Limb (tissue), 2 donors: ENCODE measurements at regions not wholly inside any gene's neighbourhood (a gene's known extent, or its start where the extent isn't known, plus 50 kb on each side); places are given as distances from the start of the nearest gene placed in this dataset.

ENCODE experiments used
- DNase-seq, 2 donors: peaks; one replicate each; pipeline ENCODE4 v3.0.0-alpha.2; 2016; ENCODE audit errors: extremely low spot score in 2 of 2

- peak in 1 of 2 donors; percentile 22 for DNase-seq
Observed at GRCh38 chr6:44660561-44661220, 273.2 kb downstream of the CDC5L start.

- no peak for DNase-seq
Observed at GRCh38 chr6:44661221-44662008, 273.9 kb downstream of the CDC5L start.

- DNase-seq: peak in 1 of 2 donors; percentile 38
Observed at GRCh38 chr6:44662461-44663121, 275.1 kb downstream of the CDC5L start.

- DNase-seq: no peak
Observed at GRCh38 chr6:44663860-44664634, 276.5 kb downstream of the CDC5L start.

- DNase-seq: peak; percentile 52 to 74
Observed at GRCh38 chr6:44664716-44665115, 277.2 kb downstream of the CDC5L start.

- peak in 1 of 2 donors; percentile 39 for DNase-seq
Observed at GRCh38 chr6:44665143-44665542, 277.6 kb downstream of the CDC5L start.

- DNase-seq: peak in 1 of 2 donors; percentile 24
Observed at GRCh38 chr6:44665683-44666082, 278.2 kb downstream of the CDC5L start.

GRCh38 chr6:44666324-44666723 lies 278.8 kb downstream of the CDC5L start:
- peak in 1 of 2 donors; percentile 24 for DNase-seq

DNA sequence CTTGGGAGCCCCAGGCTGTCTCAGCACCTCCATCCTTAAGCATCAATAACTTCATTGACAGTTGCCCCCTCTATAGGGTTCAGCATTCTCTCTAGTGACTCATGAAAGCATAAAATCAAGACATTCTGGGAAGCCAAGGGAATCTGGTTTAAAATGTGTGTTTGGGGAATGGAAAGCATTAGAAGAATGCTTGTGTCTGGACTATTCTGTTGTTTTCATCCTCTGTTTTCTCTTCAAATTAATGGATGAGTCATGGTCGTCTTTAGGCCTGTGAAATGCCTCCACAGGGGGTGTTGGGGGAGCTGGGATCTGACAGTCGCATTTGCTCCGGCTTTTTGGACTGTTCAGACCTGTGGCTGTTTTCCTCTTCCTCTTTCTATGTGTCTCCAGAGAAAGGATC lies 279.7 kb downstream of the CDC5L start:
- peak; percentile 21 to 34 for DNase-seq

DNA sequence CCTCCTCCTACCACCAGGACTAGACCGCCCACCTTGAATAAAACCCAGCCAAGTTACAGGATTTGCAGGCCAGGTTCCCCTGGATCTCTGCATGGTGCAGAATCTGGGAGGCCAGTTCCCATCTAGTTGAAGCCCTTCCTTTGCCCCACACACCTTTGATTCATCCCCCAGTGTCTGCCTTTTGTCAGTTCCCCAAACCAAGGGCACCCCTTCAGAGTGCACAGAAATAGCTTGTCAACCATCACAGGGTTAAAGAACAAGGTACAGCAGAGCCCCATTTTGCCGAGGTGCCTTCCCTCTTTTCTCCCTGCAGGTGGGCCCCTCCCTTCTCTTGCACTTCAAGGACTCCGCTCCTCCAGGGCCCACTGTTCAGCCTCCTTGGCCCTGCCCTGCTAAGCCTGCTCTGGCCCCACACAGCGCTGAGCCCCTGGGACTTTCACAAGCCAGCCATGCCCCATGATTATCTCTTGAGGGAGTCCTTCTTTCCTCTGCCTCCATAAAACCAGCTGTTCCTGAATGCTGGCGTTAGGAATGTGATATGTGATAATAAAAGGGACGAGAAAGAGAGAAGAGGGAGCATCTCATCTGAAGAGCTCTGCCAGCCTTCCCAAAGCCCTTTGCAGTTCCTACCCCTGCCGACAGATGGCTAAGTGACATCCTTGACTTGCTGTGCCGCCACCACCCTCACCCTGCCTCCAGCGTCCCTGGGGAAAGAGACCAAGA lies 280.3 kb downstream of the CDC5L start:
- DNase-seq: peak in 1 of 2 donors; percentile 32

- peak in 1 of 2 donors; percentile 18 for DNase-seq
Observed at GRCh38 chr6:44668391-44668930, 281.0 kb downstream of the CDC5L start.

- DNase-seq: no peak
Observed at GRCh38 chr6:44668976-44669934, 281.7 kb downstream of the CDC5L start.

DNA sequence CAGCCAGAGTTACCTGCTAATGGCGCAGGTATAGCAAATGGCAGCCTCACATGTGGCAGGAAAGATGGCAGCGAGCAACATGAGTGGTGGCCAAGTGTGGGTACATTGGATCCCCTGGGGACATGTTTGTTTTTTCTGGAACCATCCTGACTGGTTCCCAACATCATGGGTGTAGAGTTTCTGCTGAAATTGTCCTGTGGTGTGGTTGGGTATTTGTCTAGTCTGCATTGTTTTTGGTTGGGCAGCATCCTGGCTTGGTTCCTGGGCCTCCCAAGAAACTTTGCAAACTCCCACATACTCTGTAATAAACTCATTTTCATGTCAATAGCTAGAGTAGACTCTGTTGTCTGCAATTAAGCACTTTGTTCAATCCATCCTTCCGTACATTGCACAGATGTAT lies 282.6 kb downstream of the CDC5L start:
- DNase-seq: peak in 1 of 2 donors; percentile 10

- DNase-seq: peak in 1 of 2 donors; percentile 16
Observed at GRCh38 chr6:44671333-44671732, 283.8 kb downstream of the CDC5L start.

- DNase-seq: no peak
Observed at GRCh38 chr6:44672086-44672485, 284.6 kb downstream of the CDC5L start.

DNA sequence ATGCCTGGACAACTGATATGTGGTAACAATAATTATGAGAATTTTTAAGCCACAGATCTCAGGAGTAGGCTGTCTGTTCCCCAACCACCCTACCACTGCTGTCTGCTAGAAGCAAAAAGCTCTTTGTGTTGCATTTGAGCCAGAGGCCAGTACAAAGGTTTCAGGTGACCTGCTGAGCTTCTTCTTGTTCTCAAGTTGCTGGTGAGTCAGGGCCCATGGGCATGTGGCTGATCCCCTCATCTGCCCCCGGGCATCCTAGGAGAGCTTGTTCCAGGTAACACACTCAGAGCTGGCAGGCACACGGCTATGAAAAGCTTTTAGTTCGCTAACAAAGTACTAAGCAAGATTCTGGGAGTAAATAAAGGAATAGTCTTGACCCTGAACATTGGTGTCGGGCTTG lies 285.3 kb downstream of the CDC5L start:
- DNase-seq: peak in 1 of 2 donors; percentile 16

DNA sequence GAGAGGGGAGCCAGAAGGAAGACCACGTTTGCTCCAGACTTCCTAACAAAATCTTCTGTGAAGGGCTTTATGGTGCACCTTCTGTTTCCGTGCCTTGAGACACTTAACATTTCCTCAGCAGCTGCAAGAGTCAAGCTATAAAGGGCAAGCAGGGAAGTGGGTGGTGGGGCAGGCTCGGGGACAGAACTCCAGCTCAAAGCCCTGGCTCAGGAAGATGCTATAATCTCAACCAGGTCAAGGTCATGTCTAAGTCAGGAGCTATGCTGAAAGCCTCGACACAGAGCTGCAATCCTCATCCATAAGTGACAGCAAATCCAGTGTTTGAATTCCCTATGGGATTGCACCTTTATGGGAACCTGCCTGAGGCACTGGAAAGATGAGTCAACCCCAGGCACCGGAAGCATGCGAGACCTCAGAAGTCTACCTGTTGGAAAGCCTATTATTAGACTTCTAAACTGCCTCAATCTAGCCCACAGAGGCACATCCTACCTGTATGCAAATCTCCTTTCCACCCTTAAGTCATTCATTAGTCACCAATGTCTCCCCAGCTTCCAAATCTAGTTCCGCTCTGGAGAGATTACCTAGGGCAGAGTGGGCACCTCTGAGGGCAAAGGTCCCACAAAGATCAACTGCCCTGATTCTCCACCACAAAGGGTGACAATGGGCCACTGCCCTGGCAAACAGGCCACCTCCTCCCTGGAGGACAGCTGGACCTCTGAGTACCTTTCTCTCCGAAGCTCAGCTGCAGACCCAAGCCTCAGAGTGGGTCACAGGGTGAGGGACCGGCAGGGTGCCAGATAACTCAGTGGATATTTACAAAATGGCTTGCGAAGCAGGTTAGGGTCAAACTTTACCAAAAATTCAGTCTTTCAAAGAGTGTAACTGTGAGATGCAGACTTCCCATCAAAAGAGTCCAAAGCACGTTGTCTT lies 287.0 kb downstream of the CDC5L start:
- no peak for DNase-seq

DNA sequence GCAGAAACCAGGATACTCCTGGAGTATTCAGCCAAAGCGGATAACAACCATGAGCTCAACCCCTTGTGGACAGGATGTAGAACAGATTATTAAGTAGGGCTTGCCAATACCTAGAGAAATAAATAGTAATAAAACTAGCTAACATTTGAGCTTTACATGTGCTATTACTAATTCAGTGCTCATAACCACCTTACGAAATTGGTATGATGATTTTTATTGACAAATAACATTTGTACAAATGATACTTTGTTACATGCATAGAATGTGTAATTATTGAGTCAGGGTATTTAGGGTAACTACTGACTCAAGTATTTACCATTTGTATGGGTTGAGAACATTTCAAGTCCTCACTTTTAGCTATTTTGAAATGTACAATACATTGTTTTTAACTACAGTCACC lies 287.9 kb downstream of the CDC5L start:
- no peak for DNase-seq
